ENCODE measurements at regions not wholly inside any gene's neighbourhood (a gene's known extent, or its start where the extent isn't known, plus 50 kb on each side); places are given as distances from the start of the nearest gene placed in this dataset.

- H3K4me3 ChIP-seq (replicated peaks in 1 of 3; ENCODE audit: insufficient read depth in 1 of 3, low read depth in 2 of 3, low read length in 3 of 3): no peak overlapping the region
- no peak for TF ChIP-seq ATF4 (CRISPR knock-in tag; IDR thresholded peaks at IDR 0.05)
- no peak overlapping the region for H3K4me2 ChIP-seq (ENCODE audit: low read depth, low read length)
- H3K27me3 ChIP-seq (ENCODE audit: control insufficient read depth in 1 of 2, insufficient read depth in 2 of 2, low read length in 2 of 2): no peaks in the 10 kb centered on the region; a peak in 1 of 5 replicates
- DNase-seq (ENCODE audit: low spot score) (no peak), ATAC-seq (no peak), FAIRE-seq (no peak)
- in situ Hi-C loops (cut with HindIII; ENCODE audit: extremely low pct_ligation_motif_present, low pct_unique_long_range_greater_than_20kb): no loop called here
- intact Hi-C loops (cut with micrococcal nuclease; ENCODE audit: unreplicated experiment): no loop called here
- H3K9me3 ChIP-seq (ENCODE audit: low read length): peaks cover 7% of the 10 kb centered on the region; the same call in 1 of the 2 replicates
- no peaks in the 10 kb centered on the region for H4K20me1 ChIP-seq (ENCODE audit: insufficient read depth, low read length)
- CTCF ChIA-PET (ENCODE audit: low intra/inter-chr PET ratio, low total read pairs): no interaction called here
- no TSS peak for BruUV-seq (replicated peaks)
- no peaks in the 10 kb centered on the region for H3K36me3 ChIP-seq (replicated peaks in 1 of 2; ENCODE audit: control insufficient read depth in 1 of 2, insufficient read depth in 2 of 2, low read length in 2 of 2)
- H3K9ac ChIP-seq (ENCODE audit: insufficient read depth, low read depth, low read length): no peak overlapping the region
- POLR2A ChIA-PET: no interaction called here
- H3K27ac ChIP-seq (ENCODE audit: extremely low read length, insufficient read depth, low read length): no peak overlapping the region
- no peaks in the 10 kb centered on the region for H3K79me2 ChIP-seq (ENCODE audit: insufficient read depth, low read length)
- H3K4me1 ChIP-seq (ENCODE audit: insufficient read depth, low read length): peaks cover 13% of the 10 kb centered on the region; the same call in 1 of the 2 replicates
- no peak overlapping the region for H2AFZ ChIP-seq (ENCODE audit: low read length)
Observed at GRCh38 chr4:12978310-12978709, 505.8 kb downstream of the RAB28 start.

GRCh38 chr4:12975511-12975910 lies 508.6 kb downstream of the RAB28 start:
- Histone ChIP-seq H3K9ac (ENCODE audit: insufficient read depth, low read depth, low read length) (no peak overlapping the region), H3K27me3 (ENCODE audit: control insufficient read depth in 1 of 2, insufficient read depth in 2 of 2, low read length in 2 of 2) (no peaks in the 10 kb centered on the region; a peak in 1 of 5 replicates), H3K36me3 (replicated peaks in 1 of 2; ENCODE audit: control insufficient read depth in 1 of 2, insufficient read depth in 2 of 2, low read length in 2 of 2) (no peaks in the 10 kb centered on the region), H2AFZ (ENCODE audit: low read length) (no peak overlapping the region), H3K4me3 (replicated peaks in 1 of 3; ENCODE audit: insufficient read depth in 1 of 3, low read depth in 2 of 3, low read length in 3 of 3) (no peak overlapping the region), H3K79me2 (ENCODE audit: insufficient read depth, low read length) (no peaks in the 10 kb centered on the region), H4K20me1 (ENCODE audit: insufficient read depth, low read length) (no peaks in the 10 kb centered on the region), H3K27ac (ENCODE audit: extremely low read length, insufficient read depth, low read length) (no peak overlapping the region), H3K4me2 (ENCODE audit: low read depth, low read length) (no peak overlapping the region), H3K4me1 (ENCODE audit: insufficient read depth, low read length) (peaks cover 15% of the 10 kb centered on the region; the same call in 1 of the 2 replicates), H3K9me3 (ENCODE audit: low read length) (no peaks in the 10 kb centered on the region)
- WGBS (ENCODE audit: low lambda C conversion rate): 38% methylated on average over 3 of the region's 3 CpGs
- BruUV-seq (replicated peaks): no TSS peak
- CTCF ChIA-PET (ENCODE audit: low intra/inter-chr PET ratio, low total read pairs): no interaction called here
- no peak for ATAC-seq
- TF ChIP-seq NFIB (CRISPR knock-in tag; IDR thresholded peaks at IDR 0.05; ENCODE audit: borderline replicate concordance): no peak
- intact Hi-C loops (cut with micrococcal nuclease; ENCODE audit: unreplicated experiment): no loop called here
- POLR2A ChIA-PET: no interaction called here
- FAIRE-seq: no peak
- DNase-seq (ENCODE audit: low spot score): no peak
- in situ Hi-C loops (cut with HindIII; ENCODE audit: extremely low pct_ligation_motif_present, low pct_unique_long_range_greater_than_20kb): no loop called here

Data from HepG2 (cell line).